ENCODE measurements at regions not wholly inside any gene's neighbourhood (a gene's known extent, or its start where the extent isn't known, plus 50 kb on each side); places are given as distances from the start of the nearest gene placed in this dataset.
A peak's percentile ranks its signal among the peaks of the same experiment; 100 is the strongest.

- H3K9me3 ChIP-seq (replicated peaks; ENCODE audit: control insufficient read depth, insufficient read depth, low read length) = no peaks in the 10 kb centered on the region
- intact Hi-C loops (cut with micrococcal nuclease) (loop anchor here (2.0 kb wide), 1 partner anchor 83 kb away; no protein-coding TSS in a partner anchor), dilution Hi-C loops (cut with MboI; ENCODE audit: extremely low pct_ligation_motif_present, low sequenced_read_pairs) (no loop called here)
- no peak overlapping the region for H3K4me3 ChIP-seq (replicated peaks in 1 of 3; ENCODE audit: insufficient read depth in 1 of 3, low read depth in 1 of 3, low read length in 3 of 3)
- no peak overlapping the region for H2AFZ ChIP-seq (ENCODE audit: low read depth, low read length)
- peak overlapping the region; percentile 44 for H3K27ac ChIP-seq (ENCODE audit: insufficient read depth, low read depth, low read length)
- no peak for DNase-seq (ENCODE audit: low read depth, low spot score)
- H3K79me2 ChIP-seq (ENCODE audit: control insufficient read depth, insufficient read depth, low read length) = no peaks in the 10 kb centered on the region
- FAIRE-seq = no peak
- H3K4me2 ChIP-seq (ENCODE audit: insufficient read depth, low read length) = peak overlapping the region; percentile 59
- TF ChIP-seq, protein P1, sequence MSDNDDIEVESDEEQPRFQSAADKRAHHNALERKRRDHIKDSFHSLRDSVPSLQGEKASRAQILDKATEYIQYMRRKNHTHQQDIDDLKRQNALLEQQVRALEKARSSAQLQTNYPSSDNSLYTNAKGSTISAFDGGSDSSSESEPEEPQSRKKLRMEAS (IDR thresholded peaks at IDR 0.05; ENCODE audit: insufficient read depth, insufficient read length) = no peak
- TF ChIP-seq CTCF (IDR thresholded peaks at IDR 0.05; ENCODE audit: extremely low read depth in 1 of 2, insufficient read depth in 1 of 2, low read depth in 1 of 2, low read length in 2 of 2) = no peak
- no peak for TF ChIP-seq POLR2A (IDR thresholded peaks at IDR 0.05; ENCODE audit: low read depth, low read length)
- no peak for TF ChIP-seq MYC (IDR thresholded peaks at IDR 0.05; ENCODE audit: low read depth, low read length)
- TF ChIP-seq POLR2AphosphoS5 (IDR thresholded peaks at IDR 0.05; ENCODE audit: insufficient read depth, low read depth, low read length) = no peak
- no peak for TF ChIP-seq FOS (IDR thresholded peaks at IDR 0.05; ENCODE audit: borderline replicate concordance, insufficient read depth, low read length)
- TF ChIP-seq EZH2 (IDR thresholded peaks at IDR 0.05; ENCODE audit: borderline replicate concordance, low read depth, low read length, severe bottlenecking) = no peak
- no peak for TF ChIP-seq GATA2 (IDR thresholded peaks at IDR 0.05; ENCODE audit: insufficient read depth, insufficient read length, low read depth, low read length)
- no peak for TF ChIP-seq JUN (IDR thresholded peaks at IDR 0.05; ENCODE audit: borderline replicate concordance, insufficient read depth, insufficient read length, low read depth)
- no peaks in the 10 kb centered on the region for H4K20me1 ChIP-seq (replicated peaks; ENCODE audit: control insufficient read depth, extremely low read depth, insufficient read depth, low read length)
- H3K27me3 ChIP-seq (ENCODE audit: control insufficient read depth in 2 of 2, insufficient read depth in 2 of 2, low read length in 2 of 2) = no peaks in the 10 kb centered on the region
- no peaks in the 10 kb centered on the region for H3K9me1 ChIP-seq (replicated peaks; ENCODE audit: control insufficient read depth, extremely low read depth, insufficient read depth, low read length)
- no peak overlapping the region for H3K9ac ChIP-seq (replicated peaks; ENCODE audit: extremely low read depth, insufficient read depth, low read length)
- CTCF ChIA-PET = no interaction called here
- no peaks in the 10 kb centered on the region for H3K36me3 ChIP-seq (ENCODE audit: control insufficient read depth in 2 of 2, extremely low read depth in 1 of 2, insufficient read depth in 2 of 2, low read length in 2 of 2)
- peaks cover 12% of the 10 kb centered on the region for H3K4me1 ChIP-seq (ENCODE audit: control insufficient read depth, extremely low read depth, insufficient read depth, low read length)
- BruUV-seq (replicated peaks) = no TSS peak
- POLR2A ChIA-PET = no interaction called here
These were observed 1248.1 kb upstream of the CDH18 start for GRCh38 chr5:21236104-21236503.

All from endothelial cell of umbilical vein (primary cell).